ENCODE measurements at regions not wholly inside any gene's neighbourhood (a gene's known extent, or its start where the extent isn't known, plus 50 kb on each side); places are given as distances from the start of the nearest gene placed in this dataset.

- H4K5ac ChIP-seq (ENCODE audit: insufficient read length, low read depth, low read length), result no peak overlapping the region
- no peak overlapping the region for H3K4me2 ChIP-seq (ENCODE audit: insufficient read depth, insufficient read length, low read length)
- no peak overlapping the region for H3K14ac ChIP-seq (ENCODE audit: insufficient read depth, low read length)
- H3K56ac ChIP-seq (ENCODE audit: insufficient read length, low read depth, low read length), result no peak overlapping the region
- H4K20me1 ChIP-seq (ENCODE audit: control insufficient read depth, insufficient read depth, insufficient read length), result no peaks in the 10 kb centered on the region
- H3K9me3 ChIP-seq (ENCODE audit: control insufficient read depth, low read depth, low read length), result no peaks in the 10 kb centered on the region
- no peak overlapping the region for H2AFZ ChIP-seq (ENCODE audit: low read length)
- H3K9ac ChIP-seq (ENCODE audit: extremely low read depth, insufficient read length, low read length), result no peak overlapping the region
- H2BK20ac ChIP-seq (ENCODE audit: low read depth, low read length, poor library complexity, severe bottlenecking), result no peak overlapping the region
- TF ChIP-seq CTCF (conservative IDR thresholded peaks at IDR 0.05), result no peak
- H3K9me3 Mint-ChIP-seq, result peaks cover 15 to 24% of the 10 kb centered on the region in 2 experiments
- no peak overlapping the region for H4K8ac ChIP-seq (replicated peaks; ENCODE audit: insufficient read length, low read depth, low read length)
- H3K4ac ChIP-seq (ENCODE audit: low read depth, low read length), result no peak overlapping the region
- H4K91ac ChIP-seq (ENCODE audit: insufficient read length, low read depth, low read length), result no peak overlapping the region
- no CpG with 5 or more reads among the region's 4 CpGs for WGBS (ENCODE audit: extremely low coverage, insufficient read length, low lambda C conversion rate)
- DNase-seq, result no peak
- peaks cover 12 to 28% (median 20%) of the 10 kb centered on the region in 3 experiments for H3K36me3 Mint-ChIP-seq (ENCODE audit: insufficient read depth in 1 of 3, low read depth in 3 of 3)
- no peak overlapping the region for H3K23ac ChIP-seq (ENCODE audit: insufficient read length, low read depth, low read length)
- peaks cover 39 to 42% of the 10 kb centered on the region in 2 experiments for H3K4me1 Mint-ChIP-seq
- H2BK5ac ChIP-seq (ENCODE audit: insufficient read length, low read length), result no peak overlapping the region
- no peaks in the 10 kb centered on the region for H3K27me3 ChIP-seq (ENCODE audit: insufficient read depth, low read length)
- H3K27me3 Mint-ChIP-seq (ENCODE audit: low read depth), result no peaks in the 10 kb centered on the region
- H2BK15ac ChIP-seq (ENCODE audit: low read depth, low read length), result no peak overlapping the region
- peaks cover 8% of the 10 kb centered on the region; the same call in 1 of the 2 replicates for H3K4me1 ChIP-seq (ENCODE audit: insufficient read depth, low read length)
- H3K23me2 ChIP-seq (ENCODE audit: insufficient read length, low read depth, low read length, poor library complexity, severe bottlenecking), result no peaks in the 10 kb centered on the region
- H3T11ph ChIP-seq (ENCODE audit: low read length), result no peak overlapping the region
- no peak overlapping the region for H3K18ac ChIP-seq (ENCODE audit: insufficient read length, low read depth, low read length)
- no peak overlapping the region for H2AK5ac ChIP-seq (ENCODE audit: insufficient read length, low read length)
- no peak overlapping the region for H3K4me3 Mint-ChIP-seq
- no peaks in the 10 kb centered on the region for H3K79me2 ChIP-seq (ENCODE audit: insufficient read depth, low read length)
- H3K79me1 ChIP-seq (ENCODE audit: insufficient read depth, low read depth, low read length, poor library complexity, severe bottlenecking), result no peaks in the 10 kb centered on the region
- no peak overlapping the region for H2BK120ac ChIP-seq (ENCODE audit: low read depth, low read length, poor library complexity, severe bottlenecking)
- H3K27ac Mint-ChIP-seq, result no peak overlapping the region; a peak in 1 of 7 replicates
- no peak overlapping the region for H3K27ac ChIP-seq (ENCODE audit: insufficient read length, low read depth, low read length)
- no peak overlapping the region for H2BK12ac ChIP-seq (ENCODE audit: insufficient read length, low read depth, low read length)
Observed at GRCh38 chr6:24987446-24988115, 51.8 kb upstream of the RIPOR2 start.

Data from H9 (cell line).